OCI-LY1 (cell line): ENCODE measurements at regions not wholly inside any gene's neighbourhood (a gene's known extent, or its start where the extent isn't known, plus 50 kb on each side); places are given as distances from the start of the nearest gene placed in this dataset.

Experiments used
- EZH2 ChIP-seq: fragments of 200-600 bp; sonication (generic), shearing (Covaris generic); IDR thresholded peaks from 2 replicates; pipeline ENCODE4 v1.8.0; 2017; ENCODE audit warnings: borderline replicate concordance, mixed run types, mild to moderate bottlenecking, antibody characterized with exemption, low read length, moderate library complexity, mixed read lengths
- TF ChIP-seq, protein P1 (sequence below): fragments of 200-600 bp; sonication (generic), shearing (Covaris generic); IDR thresholded peaks from 2 replicates; pipeline ENCODE4 v1.5.1; 2017; ENCODE audit warnings: mild to moderate bottlenecking, antibody characterized with exemption, low read length, moderate library complexity, mixed read lengths

DNA sequence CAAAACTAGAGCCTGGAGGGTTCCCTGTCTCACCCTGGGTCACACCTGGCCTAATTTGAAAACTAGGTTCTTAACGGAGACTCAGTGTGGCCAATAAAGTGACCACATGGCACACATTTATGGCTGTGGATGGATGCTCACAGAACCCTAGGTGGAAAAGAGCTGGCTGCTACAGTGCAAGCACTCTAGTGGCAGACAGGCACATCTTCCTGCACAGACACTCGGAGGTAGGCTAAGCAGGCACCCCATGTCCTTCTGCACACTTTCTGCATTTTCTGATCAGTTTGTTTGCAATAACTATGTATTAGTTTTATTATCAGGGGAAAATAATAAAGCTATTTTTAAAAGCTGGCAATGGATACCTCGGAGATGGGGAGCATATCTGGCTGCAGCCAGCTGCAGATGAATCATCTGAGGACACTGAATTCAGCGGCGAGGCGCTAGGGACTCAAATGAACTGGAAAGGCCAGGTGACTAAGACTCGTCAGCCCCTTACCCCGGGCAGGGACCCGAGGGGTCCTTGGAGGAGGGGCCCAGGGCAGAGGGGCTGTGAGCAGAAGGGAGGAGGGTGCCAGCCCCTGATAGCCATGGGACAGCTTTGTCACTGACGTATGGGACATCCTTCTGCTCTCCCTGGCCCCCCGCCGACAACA is 96.2 kb downstream of the OLFM1 start:
- TF ChIP-seq, protein P1, sequence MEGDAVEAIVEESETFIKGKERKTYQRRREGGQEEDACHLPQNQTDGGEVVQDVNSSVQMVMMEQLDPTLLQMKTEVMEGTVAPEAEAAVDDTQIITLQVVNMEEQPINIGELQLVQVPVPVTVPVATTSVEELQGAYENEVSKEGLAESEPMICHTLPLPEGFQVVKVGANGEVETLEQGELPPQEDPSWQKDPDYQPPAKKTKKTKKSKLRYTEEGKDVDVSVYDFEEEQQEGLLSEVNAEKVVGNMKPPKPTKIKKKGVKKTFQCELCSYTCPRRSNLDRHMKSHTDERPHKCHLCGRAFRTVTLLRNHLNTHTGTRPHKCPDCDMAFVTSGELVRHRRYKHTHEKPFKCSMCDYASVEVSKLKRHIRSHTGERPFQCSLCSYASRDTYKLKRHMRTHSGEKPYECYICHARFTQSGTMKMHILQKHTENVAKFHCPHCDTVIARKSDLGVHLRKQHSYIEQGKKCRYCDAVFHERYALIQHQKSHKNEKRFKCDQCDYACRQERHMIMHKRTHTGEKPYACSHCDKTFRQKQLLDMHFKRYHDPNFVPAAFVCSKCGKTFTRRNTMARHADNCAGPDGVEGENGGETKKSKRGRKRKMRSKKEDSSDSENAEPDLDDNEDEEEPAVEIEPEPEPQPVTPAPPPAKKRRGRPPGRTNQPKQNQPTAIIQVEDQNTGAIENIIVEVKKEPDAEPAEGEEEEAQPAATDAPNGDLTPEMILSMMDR = no peak
- TF ChIP-seq EZH2 = no peak
